PC-3 (cell line): ENCODE measurements at regions not wholly inside any gene's neighbourhood (a gene's known extent, or its start where the extent isn't known, plus 50 kb on each side); places are given as distances from the start of the nearest gene placed in this dataset.
A peak's percentile ranks its signal among the peaks of the same experiment; 100 is the strongest.

Experiments
- ATAC-seq: fragments of 200-7000 bp; cut with Tn5 transposase; 2 replicates; pipeline ENCODE4 v1.9.1; 2020; ENCODE audit warnings: mild to moderate bottlenecking, moderate library complexity
- BruUV-seq: library from RNA; stranded (reverse); fragments of 400-500 nt; replicated peaks from 2 replicates; lab custom pipeline; 2021; lab: Mats Ljungman, UMichigan
- CTCF ChIA-PET: fragments of 300-600 bp; sonication (Branson Sonifier 250); formaldehyde crosslinking; loops from one replicate; lab custom pipeline; 2022; ENCODE audit warnings: antibody characterized with exemption; lab: Charles Lee
- POLR2A ChIA-PET: fragments of 300-600 bp; sonication (Branson Sonifier 250); formaldehyde crosslinking; loops from one replicate; lab custom pipeline; 2022; ENCODE audit warnings: antibody characterized with exemption; ENCODE audit not compliant: unreplicated experiment; lab: Charles Lee
- DNase-seq: peaks from one replicate; pipeline ENCODE4 v3.0.0-alpha.2; 2015
- H2AFZ ChIP-seq: fragments of 300-600 bp; sonication (generic); 2 replicates; pipeline ENCODE4 v1.6.0; 2016; ENCODE audit warnings: antibody characterized with exemption, low read length
- H3F3A ChIP-seq: fragments of 300-600 bp; sonication (generic); one replicate; pipeline ENCODE4 v1.6.0; 2017; ENCODE audit warnings: antibody characterized with exemption, low read length, control low read depth, mild to moderate bottlenecking; ENCODE audit not compliant: unreplicated experiment
- H3K27ac ChIP-seq: fragments of 300-600 bp; sonication (generic); 2 replicates; pipeline ENCODE4 v1.5.1; 2016; ENCODE audit warnings: mild to moderate bottlenecking, low read length
- H3K27me3 ChIP-seq: fragments of 300-600 bp; sonication (generic); 2 replicates; pipeline ENCODE4 v1.6.1; 2016; ENCODE audit warnings: low read length, mixed read lengths
- H3K36me3 ChIP-seq: fragments of 300-600 bp; sonication (generic); 2 replicates; pipeline ENCODE4 v1.6.1; 2016; ENCODE audit warnings: low read depth, mixed run types, low read length, mixed read lengths
- H3K4me1 ChIP-seq: fragments of 300-600 bp; sonication (generic); 2 replicates; pipeline ENCODE4 v1.5.1; 2016; ENCODE audit warnings: low read length; ENCODE audit not compliant: insufficient read depth
- H3K4me2 ChIP-seq: fragments of 300-600 bp; sonication (generic); 2 replicates; pipeline ENCODE4 v1.6.0; 2016; ENCODE audit warnings: low read length
- H3K4me3 ChIP-seq: fragments of 300-600 bp; sonication (generic); 2 replicates; pipeline ENCODE4 v1.5.1; 2016; ENCODE audit warnings: mild to moderate bottlenecking, low read length, mixed read lengths
- H3K79me2 ChIP-seq: fragments of 300-600 bp; sonication (generic); 2 replicates; pipeline ENCODE4 v1.6.1; 2017; ENCODE audit warnings: low read length, mixed read lengths
- H3K9ac ChIP-seq: fragments of 300-600 bp; sonication (generic); 2 replicates; pipeline ENCODE4 v1.6.0; 2016; ENCODE audit warnings: mild to moderate bottlenecking, low read length
- H3K9me2 ChIP-seq: fragments of 300-600 bp; sonication (generic); replicated peaks from 2 replicates; pipeline ENCODE4 v1.6.1; 2016; ENCODE audit warnings: mixed run types, low read length, mixed read lengths
- H3K9me3 ChIP-seq: fragments of 300-600 bp; sonication (generic); 2 replicates; pipeline ENCODE4 v1.6.1; 2016; ENCODE audit warnings: low read length, mixed read lengths
- H4K20me1 ChIP-seq: fragments of 300-600 bp; sonication (generic); 2 replicates; pipeline ENCODE4 v1.6.1; 2016; ENCODE audit warnings: low read length, mixed read lengths
- CTCF ChIP-seq: fragments of 300-600 bp; sonication (generic); conservative IDR thresholded peaks from 2 replicates; pipeline ENCODE4 v1.5.1; 2017; ENCODE audit warnings: antibody characterized with exemption, low read depth, mild to moderate bottlenecking, low read length
- EZH2 ChIP-seq: fragments of 300-600 bp; sonication (generic); IDR thresholded peaks from one replicate; pipeline ENCODE4 v1.6.1; 2017; ENCODE audit warnings: antibody characterized with exemption, mild to moderate bottlenecking, low read length; ENCODE audit not compliant: unreplicated experiment
- EZH2phosphoT487 ChIP-seq: fragments of 300-600 bp; sonication (generic); IDR thresholded peaks from 2 replicates; pipeline ENCODE4 v1.6.1; 2018; ENCODE audit warnings: mild to moderate bottlenecking, antibody characterized with exemption, low read length, borderline replicate concordance
- intact Hi-C: fragments of 100-400 bp; cut with micrococcal nuclease; formaldehyde crosslinking; loops from 2 replicates; pipeline ENCODE4 v1.9.0; 2023

DNA sequence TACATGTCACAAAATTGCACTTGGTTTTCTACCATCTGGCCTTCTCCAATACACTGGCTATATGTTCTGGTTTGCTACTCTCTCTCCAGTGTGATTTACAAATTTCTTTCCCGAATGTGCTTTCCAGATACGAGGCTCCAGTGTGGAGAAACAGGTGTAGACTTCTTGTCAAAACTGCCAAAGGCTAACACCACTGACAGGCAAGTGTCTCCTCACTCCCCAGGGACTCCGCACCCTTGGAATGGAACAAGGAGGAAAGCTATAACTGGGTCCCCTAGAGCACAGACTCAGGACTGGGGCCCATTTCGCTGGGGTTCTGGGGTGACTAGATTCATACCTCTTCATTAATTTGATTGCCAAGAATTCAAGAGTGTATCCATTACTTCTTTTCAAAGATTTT, 161.8 kb downstream of the FOXO1 start:
- Histone ChIP-seq H3K9ac (no peak overlapping the region), H3K9me3 (no peaks in the 10 kb centered on the region), H3K4me1 (peaks cover 18% of the 10 kb centered on the region), H3K36me3 (no peaks in the 10 kb centered on the region), H3F3A (no peaks in the 10 kb centered on the region), H3K27ac (peak overlapping the region; percentile 80), H4K20me1 (no peaks in the 10 kb centered on the region), H2AFZ (no peak overlapping the region), H3K4me2 (peak overlapping the region; percentile 43), H3K4me3 (no peak overlapping the region), H3K9me2 (no peaks in the 10 kb centered on the region), H3K27me3 (no peaks in the 10 kb centered on the region), H3K79me2 (no peaks in the 10 kb centered on the region)
- BruUV-seq, result no TSS peak
- ChIA-PET CTCF (no interaction called here), POLR2A (no interaction called here)
- DNase-seq (no peak), ATAC-seq (no peak)
- intact Hi-C loops, result no loop called here
- TF ChIP-seq EZH2, result no peak
- no peak for TF ChIP-seq CTCF
- no peak for TF ChIP-seq EZH2phosphoT487

DNA sequence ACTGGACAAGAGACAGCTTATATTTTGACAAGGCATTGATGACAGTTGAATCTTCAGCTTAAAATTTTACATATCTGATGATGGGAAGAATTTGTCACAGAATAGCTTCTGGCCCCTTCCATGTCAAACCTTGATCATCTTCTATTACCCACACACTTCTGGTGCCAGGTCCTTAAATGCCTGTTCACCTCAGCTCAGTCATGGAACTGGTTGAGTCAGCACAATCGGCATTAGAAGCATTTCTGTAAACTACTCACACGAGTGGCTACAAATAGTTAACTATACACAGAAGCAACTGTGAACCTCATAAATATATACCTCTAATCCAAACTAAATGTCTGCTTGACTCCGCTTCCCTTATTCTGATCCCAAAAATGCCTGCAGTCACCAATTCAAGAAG, 161.2 kb downstream of the FOXO1 start:
- H3K27ac ChIP-seq, result peak overlapping the region; percentile 80
- H3K9ac ChIP-seq, result no peak overlapping the region
- intact Hi-C loops, result no loop called here
- H3F3A ChIP-seq, result no peaks in the 10 kb centered on the region
- ChIA-PET POLR2A (no interaction called here), CTCF (no interaction called here)
- ATAC-seq (no peak), DNase-seq (peak; percentile 7)
- H3K9me3 ChIP-seq, result no peaks in the 10 kb centered on the region
- H3K27me3 ChIP-seq, result no peaks in the 10 kb centered on the region
- H3K4me1 ChIP-seq, result peaks cover 18% of the 10 kb centered on the region
- no peaks in the 10 kb centered on the region for H3K79me2 ChIP-seq
- H3K9me2 ChIP-seq, result no peaks in the 10 kb centered on the region
- no TSS peak for BruUV-seq
- H3K4me3 ChIP-seq, result no peak overlapping the region
- no peak overlapping the region for H2AFZ ChIP-seq
- H3K4me2 ChIP-seq, result no peak overlapping the region
- no peaks in the 10 kb centered on the region for H3K36me3 ChIP-seq
- no peaks in the 10 kb centered on the region for H4K20me1 ChIP-seq
- no peak for TF ChIP-seq CTCF
- no peak for TF ChIP-seq EZH2phosphoT487
- no peak for TF ChIP-seq EZH2
